IMR-90 (cell line): ENCODE measurements at regions not wholly inside any gene's neighbourhood (a gene's known extent, or its start where the extent isn't known, plus 50 kb on each side); places are given as distances from the start of the nearest gene placed in this dataset.

ENCODE experiments used
- BHLHE40 ChIP-seq: fragments of 150-350 bp; IDR thresholded peaks from 2 replicates; pipeline ENCODE4 v1.6.1; 2016; ENCODE audit warnings: mild to moderate bottlenecking, low read depth, low read length
- CEBPB ChIP-seq: IDR thresholded peaks from 2 replicates; pipeline ENCODE4 v1.6.1; 2012; ENCODE audit warnings: low read depth, low read length, improper control_type of control experiment
- FOS ChIP-seq: fragments of 150-350 bp; IDR thresholded peaks from 2 replicates; pipeline ENCODE4 v1.6.1; 2016; ENCODE audit warnings: low read depth, low read length
- MXI1 ChIP-seq: IDR thresholded peaks from 2 replicates; pipeline ENCODE4 v1.6.1; 2012; ENCODE audit warnings: low read depth, mild to moderate bottlenecking, low read length, moderate library complexity, borderline replicate concordance
- NFE2L2 ChIP-seq: fragments of 150-350 bp; IDR thresholded peaks from 2 replicates; pipeline ENCODE4 v1.6.1; 2016; ENCODE audit warnings: low read depth, mild to moderate bottlenecking, low read length
- POLR2A ChIP-seq: IDR thresholded peaks from 2 replicates; pipeline ENCODE4 v1.6.1; 2012; ENCODE audit warnings: mild to moderate bottlenecking, low read depth, low read length
- RAD21 ChIP-seq: IDR thresholded peaks from 2 replicates; pipeline ENCODE4 v1.6.1; 2012; ENCODE audit warnings: low read length, improper control_type of control experiment
- RCOR1 ChIP-seq: IDR thresholded peaks from 2 replicates; pipeline ENCODE4 v1.6.1; 2012; ENCODE audit warnings: mild to moderate bottlenecking, low read length, improper control_type of control experiment; ENCODE audit not compliant: insufficient replicate concordance
- RFX5 ChIP-seq: IDR thresholded peaks from 2 replicates; pipeline ENCODE4 v1.8.0; 2012; ENCODE audit warnings: low read depth, mild to moderate bottlenecking, low read length, moderate library complexity
- SMC3 ChIP-seq: fragments of 150-350 bp; IDR thresholded peaks from 2 replicates; pipeline ENCODE4 v1.6.1; 2016; ENCODE audit warnings: low read depth, mild to moderate bottlenecking, antibody characterized with exemption, low read length, moderate library complexity
- TF ChIP-seq, protein P1 (sequence below): conservative IDR thresholded peaks from 2 replicates; pipeline ENCODE4 v1.5.1; 2012; ENCODE audit warnings: mild to moderate bottlenecking, low read depth, low read length, improper control_type of control experiment
- TF ChIP-seq, protein P2 (sequence below): fragments of 150-350 bp; IDR thresholded peaks from 2 replicates; pipeline ENCODE4 v1.6.1; 2017; ENCODE audit warnings: mild to moderate bottlenecking, antibody characterized with exemption, low read length, low read depth
- TF ChIP-seq, protein P3 (sequence below): fragments of 150-350 bp; IDR thresholded peaks from 2 replicates; pipeline ENCODE4 v1.6.1; 2016; ENCODE audit warnings: low read depth, mild to moderate bottlenecking, low read length, moderate library complexity, borderline replicate concordance

DNA sequence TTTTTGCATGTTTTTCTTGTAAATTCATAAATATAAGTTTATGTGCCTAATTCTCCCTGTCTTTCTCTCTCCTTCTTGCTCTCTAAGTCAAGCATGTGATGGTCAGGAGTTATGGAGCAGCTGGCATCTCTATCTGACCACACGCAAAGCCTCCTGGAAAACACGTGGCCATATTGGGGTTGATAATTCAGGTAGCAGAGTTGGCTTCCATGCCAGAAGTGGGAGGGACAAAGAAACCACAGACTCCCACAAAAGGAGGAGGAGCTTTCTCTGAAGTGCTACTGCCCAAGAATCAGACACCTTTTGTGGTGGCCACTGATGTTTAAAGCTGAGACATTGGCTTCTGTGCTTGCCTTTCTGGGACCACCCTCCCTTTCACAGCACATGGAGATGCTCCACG is 517.6 kb upstream of the TMEM132C start:
- TF ChIP-seq POLR2A (no peak), MXI1 (no peak), FOS (no peak), SMC3 (no peak), RCOR1 (no peak), RAD21 (no peak), CEBPB (no peak), NFE2L2 (no peak), RFX5 (no peak), BHLHE40 (no peak)
- TF ChIP-seq, protein P1, sequence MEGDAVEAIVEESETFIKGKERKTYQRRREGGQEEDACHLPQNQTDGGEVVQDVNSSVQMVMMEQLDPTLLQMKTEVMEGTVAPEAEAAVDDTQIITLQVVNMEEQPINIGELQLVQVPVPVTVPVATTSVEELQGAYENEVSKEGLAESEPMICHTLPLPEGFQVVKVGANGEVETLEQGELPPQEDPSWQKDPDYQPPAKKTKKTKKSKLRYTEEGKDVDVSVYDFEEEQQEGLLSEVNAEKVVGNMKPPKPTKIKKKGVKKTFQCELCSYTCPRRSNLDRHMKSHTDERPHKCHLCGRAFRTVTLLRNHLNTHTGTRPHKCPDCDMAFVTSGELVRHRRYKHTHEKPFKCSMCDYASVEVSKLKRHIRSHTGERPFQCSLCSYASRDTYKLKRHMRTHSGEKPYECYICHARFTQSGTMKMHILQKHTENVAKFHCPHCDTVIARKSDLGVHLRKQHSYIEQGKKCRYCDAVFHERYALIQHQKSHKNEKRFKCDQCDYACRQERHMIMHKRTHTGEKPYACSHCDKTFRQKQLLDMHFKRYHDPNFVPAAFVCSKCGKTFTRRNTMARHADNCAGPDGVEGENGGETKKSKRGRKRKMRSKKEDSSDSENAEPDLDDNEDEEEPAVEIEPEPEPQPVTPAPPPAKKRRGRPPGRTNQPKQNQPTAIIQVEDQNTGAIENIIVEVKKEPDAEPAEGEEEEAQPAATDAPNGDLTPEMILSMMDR, result no peak
- TF ChIP-seq, protein P2, sequence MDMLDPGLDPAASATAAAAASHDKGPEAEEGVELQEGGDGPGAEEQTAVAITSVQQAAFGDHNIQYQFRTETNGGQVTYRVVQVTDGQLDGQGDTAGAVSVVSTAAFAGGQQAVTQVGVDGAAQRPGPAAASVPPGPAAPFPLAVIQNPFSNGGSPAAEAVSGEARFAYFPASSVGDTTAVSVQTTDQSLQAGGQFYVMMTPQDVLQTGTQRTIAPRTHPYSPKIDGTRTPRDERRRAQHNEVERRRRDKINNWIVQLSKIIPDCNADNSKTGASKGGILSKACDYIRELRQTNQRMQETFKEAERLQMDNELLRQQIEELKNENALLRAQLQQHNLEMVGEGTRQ, result no peak
- TF ChIP-seq, protein P3, sequence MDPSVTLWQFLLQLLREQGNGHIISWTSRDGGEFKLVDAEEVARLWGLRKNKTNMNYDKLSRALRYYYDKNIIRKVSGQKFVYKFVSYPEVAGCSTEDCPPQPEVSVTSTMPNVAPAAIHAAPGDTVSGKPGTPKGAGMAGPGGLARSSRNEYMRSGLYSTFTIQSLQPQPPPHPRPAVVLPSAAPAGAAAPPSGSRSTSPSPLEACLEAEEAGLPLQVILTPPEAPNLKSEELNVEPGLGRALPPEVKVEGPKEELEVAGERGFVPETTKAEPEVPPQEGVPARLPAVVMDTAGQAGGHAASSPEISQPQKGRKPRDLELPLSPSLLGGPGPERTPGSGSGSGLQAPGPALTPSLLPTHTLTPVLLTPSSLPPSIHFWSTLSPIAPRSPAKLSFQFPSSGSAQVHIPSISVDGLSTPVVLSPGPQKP, result no peak
